Uterus (tissue), 3 donors: ENCODE measurements at regions not wholly inside any gene's neighbourhood (a gene's known extent, or its start where the extent isn't known, plus 50 kb on each side); places are given as distances from the start of the nearest gene placed in this dataset.

Experiments used
- DNase-seq, 2 donors: peaks; one replicate each; pipeline ENCODE4 v3.0.0-alpha.2; 2019 to 2020
- H3K27ac ChIP-seq, 2 donors: fragments of 200-600 bp; sonication (generic); 1 replicate in 1 of 2; 2 replicates in 1 of 2; pipeline ENCODE4 v1.5.1; 2016 to 2018
- H3K27me3 ChIP-seq, 2 donors: fragments of 200-600 bp; sonication (generic); one replicate each; pipeline ENCODE4 v1.5.1; 2018 to 2019; ENCODE audit warnings: control low read depth in 1 of 2
- H3K36me3 ChIP-seq, 2 donors: fragments of 200-600 bp; sonication (generic); one replicate each; pipeline ENCODE4 v1.5.1; 2019; ENCODE audit warnings: control low read depth in 1 of 2
- H3K4me1 ChIP-seq, 2 donors: fragments of 200-600 bp; sonication (generic); one replicate each; pipeline ENCODE4 v1.5.1; 2018 to 2019; ENCODE audit warnings: control low read depth in 1 of 2
- H3K4me3 ChIP-seq, 2 donors: fragments of 200-600 bp; sonication (generic); 1 replicate in 1 of 2; 2 replicates in 1 of 2; pipeline ENCODE4 v1.5.1; 2018 to 2019; ENCODE audit warnings: mild to moderate bottlenecking in 1 of 2
- H3K9me3 ChIP-seq, 2 donors: fragments of 200-600 bp; sonication (generic); one replicate each; pipeline ENCODE4 v1.5.1; 2019; ENCODE audit warnings: control low read depth in 1 of 2
- POLR2A ChIP-seq, 2 donors: fragments of 450-650 bp; IDR thresholded peaks; one replicate each; pipeline ENCODE4 v1.6.1; 2016; ENCODE audit warnings: antibody characterized with exemption in 2 of 2, mild to moderate bottlenecking in 1 of 2, moderate library complexity in 1 of 2
- intact Hi-C: fragments of 100-400 bp; cut with DNase I; formaldehyde crosslinking; loops from one replicate; pipeline ENCODE4 v1.15.1; 2023; ENCODE audit warnings: low total_unique reads
- TF ChIP-seq, protein P1 (sequence below), 4 experiments: fragments of 200-600 bp in 2 of 4; fragments of 450-650 bp in 2 of 4; sonication (generic) in 2 of 4; IDR thresholded peaks; one replicate each; pipeline ENCODE4 v1.5.1; 2016 to 2019; ENCODE audit warnings: antibody characterized with exemption in 4 of 4, mild to moderate bottlenecking in 2 of 4, moderate library complexity in 1 of 4
- donor health status: DM: yes; HTN: yes; CAD: no.

DNA sequence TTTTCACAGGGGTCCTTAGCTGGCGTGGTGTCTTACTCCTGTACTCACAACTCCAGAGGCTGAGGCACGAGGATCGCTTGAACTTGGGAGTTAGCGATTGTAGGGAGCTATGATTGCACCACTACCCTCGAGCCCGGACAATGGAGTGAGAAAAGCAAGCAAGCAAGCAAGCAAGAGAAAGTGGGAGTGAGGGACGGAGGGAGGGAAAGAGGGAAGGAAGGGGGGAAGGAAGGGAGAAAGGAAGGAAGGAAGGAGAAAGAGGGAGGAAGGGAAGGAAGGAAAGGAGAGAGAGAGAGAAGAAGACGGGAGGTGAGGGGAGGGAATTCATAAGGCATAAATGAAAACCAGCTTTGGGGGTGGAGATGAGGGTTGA lies 120.5 kb downstream of the TRIM27 start:
- Histone ChIP-seq H3K4me3 (no peak overlapping the region), H3K27me3 (peaks cover 0 to 26% of the 10 kb centered on the region in 2 donors), H3K9me3 (no peaks in the 10 kb centered on the region), H3K27ac (no peak overlapping the region), H3K36me3 (no peaks in the 10 kb centered on the region), H3K4me1 (no peaks in the 10 kb centered on the region)
- intact Hi-C loops, result no loop called here
- DNase-seq, result no peak
- no peak for TF ChIP-seq POLR2A (IDR thresholded peaks at IDR 0.05)
- TF ChIP-seq, protein P1, sequence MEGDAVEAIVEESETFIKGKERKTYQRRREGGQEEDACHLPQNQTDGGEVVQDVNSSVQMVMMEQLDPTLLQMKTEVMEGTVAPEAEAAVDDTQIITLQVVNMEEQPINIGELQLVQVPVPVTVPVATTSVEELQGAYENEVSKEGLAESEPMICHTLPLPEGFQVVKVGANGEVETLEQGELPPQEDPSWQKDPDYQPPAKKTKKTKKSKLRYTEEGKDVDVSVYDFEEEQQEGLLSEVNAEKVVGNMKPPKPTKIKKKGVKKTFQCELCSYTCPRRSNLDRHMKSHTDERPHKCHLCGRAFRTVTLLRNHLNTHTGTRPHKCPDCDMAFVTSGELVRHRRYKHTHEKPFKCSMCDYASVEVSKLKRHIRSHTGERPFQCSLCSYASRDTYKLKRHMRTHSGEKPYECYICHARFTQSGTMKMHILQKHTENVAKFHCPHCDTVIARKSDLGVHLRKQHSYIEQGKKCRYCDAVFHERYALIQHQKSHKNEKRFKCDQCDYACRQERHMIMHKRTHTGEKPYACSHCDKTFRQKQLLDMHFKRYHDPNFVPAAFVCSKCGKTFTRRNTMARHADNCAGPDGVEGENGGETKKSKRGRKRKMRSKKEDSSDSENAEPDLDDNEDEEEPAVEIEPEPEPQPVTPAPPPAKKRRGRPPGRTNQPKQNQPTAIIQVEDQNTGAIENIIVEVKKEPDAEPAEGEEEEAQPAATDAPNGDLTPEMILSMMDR (IDR thresholded peaks at IDR 0.05), result no peak

DNA sequence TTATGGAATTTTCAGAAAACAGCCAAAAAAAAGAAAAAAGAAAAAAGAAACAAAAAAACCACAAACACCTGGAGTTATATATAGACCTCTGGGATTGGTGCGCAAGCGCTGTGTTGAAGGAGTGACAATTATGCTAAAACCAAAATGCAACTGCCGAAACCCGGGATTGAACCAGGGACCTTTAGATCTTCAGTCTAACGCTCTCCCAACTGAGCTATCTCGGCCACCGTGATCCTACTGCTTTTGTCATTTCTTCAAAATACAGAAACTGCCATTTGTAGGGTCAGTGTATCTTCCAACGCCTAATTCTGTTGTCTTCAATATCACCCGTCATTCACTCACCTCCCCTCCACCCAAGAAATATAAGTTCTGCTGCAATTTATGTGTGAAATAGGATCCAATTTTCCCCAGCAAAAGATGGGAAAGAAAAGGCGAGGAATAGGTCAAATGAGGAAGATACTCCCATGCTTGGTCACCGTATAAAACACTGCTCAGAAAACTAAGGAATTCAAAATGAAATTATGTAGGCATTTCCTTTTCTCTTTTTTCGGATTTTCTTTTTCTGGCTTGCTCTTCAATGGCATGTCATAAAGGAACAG lies 116.0 kb downstream of the TRIM27 start:
- no peak for DNase-seq
- Histone ChIP-seq H3K27me3 (peaks cover 0 to 64% of the 10 kb centered on the region in 2 donors), H3K9me3 (no peaks in the 10 kb centered on the region), H3K27ac (no peak overlapping the region), H3K36me3 (no peaks in the 10 kb centered on the region), H3K4me3 (no peak overlapping the region), H3K4me1 (no peaks in the 10 kb centered on the region)
- TF ChIP-seq, protein P1 (IDR thresholded peaks at IDR 0.05), result no peak
- no peak for TF ChIP-seq POLR2A (IDR thresholded peaks at IDR 0.05)
- intact Hi-C loops, result no loop called here

DNA sequence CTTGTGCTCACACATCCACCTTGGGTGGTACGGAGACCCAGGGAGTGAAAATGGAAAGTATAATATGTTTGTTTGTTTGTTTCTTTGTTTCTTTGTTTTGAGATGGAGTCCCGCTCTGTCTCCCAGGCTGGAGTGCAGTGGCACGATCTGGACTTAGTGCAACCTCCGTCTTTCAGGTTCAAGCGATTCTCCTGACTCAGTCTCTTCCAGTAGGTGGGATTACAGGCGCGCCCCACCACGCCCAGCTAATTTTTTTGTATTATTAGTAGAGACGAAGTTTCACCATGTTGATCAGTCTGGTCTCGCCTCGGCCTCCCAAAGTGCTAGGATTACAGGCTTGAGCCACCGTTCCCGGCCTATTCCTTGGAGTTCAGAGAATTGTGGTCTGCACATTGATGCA lies 115.4 kb downstream of the TRIM27 start:
- no peak overlapping the region for H3K4me3 ChIP-seq
- no peak overlapping the region for H3K27ac ChIP-seq
- no peaks in the 10 kb centered on the region for H3K9me3 ChIP-seq
- peaks cover 0 to 70% of the 10 kb centered on the region in 2 donors for H3K27me3 ChIP-seq
- TF ChIP-seq, protein P1 (IDR thresholded peaks at IDR 0.05), result no peak
- no peak for TF ChIP-seq POLR2A (IDR thresholded peaks at IDR 0.05)
- no peak for DNase-seq
- H3K4me1 ChIP-seq, result no peaks in the 10 kb centered on the region
- intact Hi-C loops, result no loop called here
- no peaks in the 10 kb centered on the region for H3K36me3 ChIP-seq

DNA sequence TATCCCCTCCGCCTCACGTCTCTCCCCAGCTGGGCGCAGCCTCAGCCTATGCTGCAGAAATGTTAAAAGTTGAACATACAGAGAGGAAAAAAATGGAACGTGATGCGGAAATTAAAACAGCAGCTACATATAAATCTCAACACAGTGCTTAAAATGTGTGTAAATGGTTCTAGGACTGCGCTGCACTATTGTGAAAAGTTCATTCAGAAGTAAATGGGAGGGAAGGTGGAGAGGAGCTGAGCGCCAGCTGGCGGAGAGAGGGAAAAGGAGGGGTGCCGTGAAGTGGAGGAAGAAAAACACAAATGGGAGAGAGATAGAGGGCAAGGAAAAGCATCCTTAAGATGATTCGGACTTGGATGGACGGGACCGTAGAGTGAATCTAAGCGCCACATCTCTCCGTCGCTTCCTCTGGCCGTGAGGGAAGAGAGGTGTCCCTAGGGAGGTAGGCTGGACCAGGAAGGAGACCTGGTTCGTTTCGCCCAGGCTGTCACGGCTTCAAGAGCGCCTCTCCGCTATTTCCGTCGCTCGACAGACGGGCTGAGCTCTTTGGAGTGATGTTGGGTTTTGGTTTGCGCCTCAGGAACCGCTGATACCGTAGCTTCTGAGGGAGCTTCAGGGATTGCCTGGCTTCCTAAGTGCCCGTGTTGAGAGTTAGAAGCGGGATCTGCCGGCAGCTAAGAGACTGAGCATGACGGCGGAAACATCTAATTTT lies 113.7 kb downstream of the TRIM27 start:
- H3K9me3 ChIP-seq, result no peaks in the 10 kb centered on the region
- intact Hi-C loops, result no loop called here
- no peak overlapping the region for H3K27ac ChIP-seq
- H3K36me3 ChIP-seq, result no peaks in the 10 kb centered on the region
- H3K4me3 ChIP-seq, result no peak overlapping the region
- TF ChIP-seq, protein P1 (IDR thresholded peaks at IDR 0.05), result no peak
- no peak for TF ChIP-seq POLR2A (IDR thresholded peaks at IDR 0.05)
- DNase-seq, result no peak
- no peaks in the 10 kb centered on the region for H3K4me1 ChIP-seq
- H3K27me3 ChIP-seq, result peaks cover 8 to 72% of the 10 kb centered on the region in 2 donors

DNA sequence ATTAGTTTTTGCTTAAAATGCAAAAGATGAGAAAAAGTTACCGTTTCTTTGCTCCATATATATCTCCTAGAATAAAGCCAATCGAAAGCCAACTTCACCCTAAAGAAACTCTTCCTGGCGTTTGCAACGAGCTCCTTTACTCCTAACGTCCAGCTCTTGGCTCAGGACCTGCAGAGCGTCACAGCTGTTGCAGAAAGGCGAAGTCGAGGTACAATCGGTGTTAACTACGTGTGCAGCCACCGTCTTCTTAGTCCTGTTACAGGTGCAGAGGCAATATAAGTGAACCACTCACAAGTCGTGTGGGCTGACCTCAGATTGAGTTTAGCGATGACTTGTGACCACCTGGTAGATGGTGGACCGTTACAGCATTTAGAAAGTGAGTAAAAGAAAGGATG lies 113.1 kb downstream of the TRIM27 start:
- H3K27me3 ChIP-seq, result peaks cover 8 to 76% of the 10 kb centered on the region in 2 donors
- no peaks in the 10 kb centered on the region for H3K9me3 ChIP-seq
- no peaks in the 10 kb centered on the region for H3K4me1 ChIP-seq
- intact Hi-C loops, result no loop called here
- TF ChIP-seq, protein P1 (IDR thresholded peaks at IDR 0.05), result no peak
- no peak for TF ChIP-seq POLR2A (IDR thresholded peaks at IDR 0.05)
- H3K4me3 ChIP-seq, result no peak overlapping the region
- H3K36me3 ChIP-seq, result no peaks in the 10 kb centered on the region
- H3K27ac ChIP-seq, result no peak overlapping the region
- DNase-seq, result no peak
